GM12892 (cell line): ENCODE measurements at regions not wholly inside any gene's neighbourhood (a gene's known extent, or its start where the extent isn't known, plus 50 kb on each side); places are given as distances from the start of the nearest gene placed in this dataset.

ENCODE experiments used
- POLR2A ChIP-seq: IDR thresholded peaks from 2 replicates; pipeline ENCODE4 v1.6.1; 2011; ENCODE audit warnings: low read depth, low read length, control low read depth
- POLR2AphosphoS5 ChIP-seq: IDR thresholded peaks from 2 replicates; pipeline ENCODE4 v1.6.1; 2011; ENCODE audit warnings: low read depth, low read length, control low read depth
- TAF1 ChIP-seq: IDR thresholded peaks from 2 replicates; pipeline ENCODE4 v1.6.1; 2011; ENCODE audit warnings: low read depth, mild to moderate bottlenecking, control low read depth, low read length, borderline replicate concordance

DNA sequence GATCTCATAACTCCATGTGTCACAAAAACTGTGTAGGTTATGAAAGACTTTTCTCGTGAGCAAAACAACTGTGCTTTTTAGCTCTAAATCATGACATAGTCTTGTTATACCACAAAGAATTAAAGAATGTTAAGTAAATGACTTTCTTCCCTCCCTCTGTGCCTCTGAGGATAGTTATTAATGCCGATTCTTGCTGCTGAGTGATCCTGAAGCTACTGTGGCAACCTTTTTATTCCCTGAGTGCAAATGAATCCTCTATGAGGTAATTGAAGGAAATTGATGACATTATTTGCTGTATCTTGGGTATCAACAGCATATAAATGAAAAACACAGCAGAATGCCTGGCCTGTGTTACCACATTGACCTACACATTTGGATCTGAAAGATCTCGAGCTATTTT is 142.2 kb upstream of the HDAC9 start:
- TF ChIP-seq POLR2AphosphoS5 = no peak
- TF ChIP-seq POLR2A = no peak
- TF ChIP-seq TAF1 = no peak
